H1 (cell line): ENCODE measurements at regions not wholly inside any gene's neighbourhood (a gene's known extent, or its start where the extent isn't known, plus 50 kb on each side); places are given as distances from the start of the nearest gene placed in this dataset.

Experiments
- CTCF ChIA-PET: fragments of 300-600 bp; sonication (Branson Sonifier 250); formaldehyde crosslinking; loops from one replicate; lab custom pipeline; 2021; ENCODE audit not compliant: partially characterized antibody; lab: Charles Lee
- POLR2A ChIA-PET: fragments of 300-600 bp; sonication (Branson Sonifier 250); formaldehyde crosslinking; loops from one replicate; lab custom pipeline; 2021; ENCODE audit warnings: inconsistent platforms; ENCODE audit not compliant: partially characterized antibody; lab: Charles Lee
- DNase-seq, 2 experiments: peaks; one replicate each; pipeline versions ENCODE4 v3.0.0 to v3.0.0-alpha.2; 2010 to 2022; ENCODE audit warnings: low spot score in 2 of 2, low read depth in 1 of 2, mixed read lengths in 1 of 2
- FAIRE-seq: peaks from 2 replicates; lab custom pipeline; 2011; peaks lifted over from hg19 to GRCh38; lab: Jason Lieb, UNC
- H2AFZ ChIP-seq: 2 replicates; pipeline ENCODE4 v1.8.1; 2012; ENCODE audit warnings: low read length, inconsistent platforms
- H2AK5ac ChIP-seq: 2 replicates; pipeline ENCODE4 v1.6.1; 2013; ENCODE audit warnings: low read depth, low read length
- H2BK120ac ChIP-seq: replicated peaks from 2 replicates; pipeline ENCODE3; 2013; ENCODE audit warnings: low read depth, low read length, inconsistent platforms
- H2BK12ac ChIP-seq: 2 replicates; pipeline ENCODE4 v1.6.1; 2013; ENCODE audit warnings: low read depth, low read length
- H2BK15ac ChIP-seq: 2 replicates; pipeline ENCODE4 v1.6.1; 2013; ENCODE audit warnings: low read length
- H2BK20ac ChIP-seq: 2 replicates; pipeline ENCODE4 v1.6.1; 2013; ENCODE audit warnings: low read length
- H2BK5ac ChIP-seq: 2 replicates; pipeline ENCODE4 v1.6.1; 2013; ENCODE audit warnings: low read depth, low read length
- H3K14ac ChIP-seq: 2 replicates; pipeline ENCODE4 v1.6.1; 2013; ENCODE audit warnings: inconsistent platforms; ENCODE audit not compliant: insufficient read length
- H3K18ac ChIP-seq: 2 replicates; pipeline ENCODE4 v1.6.1; 2013; ENCODE audit warnings: low read length; ENCODE audit errors: extremely low read depth
- H3K23ac ChIP-seq: 2 replicates; pipeline ENCODE4 v1.6.1; 2013; ENCODE audit warnings: inconsistent platforms; ENCODE audit not compliant: insufficient read length
- H3K23me2 ChIP-seq: 2 replicates; pipeline ENCODE4 v1.6.1; 2013; ENCODE audit warnings: low read depth, low read length
- H3K27ac ChIP-seq: 2 replicates; pipeline ENCODE4 v1.6.1; 2011; ENCODE audit warnings: low read depth, low read length, inconsistent platforms
- H3K27me3 ChIP-seq, 4 experiments: replicated peaks in 1 of 4; 1 replicate in 1 of 4; 2 replicates in 3 of 4; pipeline versions ENCODE4 v1.6.1 to v1.8.1; 2011 to 2013; ENCODE audit warnings: low read length in 3 of 4, mild to moderate bottlenecking in 3 of 4, inconsistent platforms in 2 of 4, mixed read lengths in 2 of 4, moderate library complexity in 1 of 4; ENCODE audit not compliant: control insufficient read depth in 3 of 4, insufficient read depth in 3 of 4; ENCODE audit errors: extremely low read depth in 1 of 4
- H3K36me3 ChIP-seq, 4 experiments: 2 replicates each; pipeline versions ENCODE4 v1.6.1 to v1.8.1; 2011 to 2013; ENCODE audit warnings: mild to moderate bottlenecking in 4 of 4, low read length in 3 of 4, moderate library complexity in 2 of 4, control low read depth in 1 of 4, inconsistent platforms in 1 of 4; ENCODE audit not compliant: insufficient read depth in 4 of 4, control insufficient read depth in 2 of 4
- H3K4ac ChIP-seq: replicated peaks from 2 replicates; pipeline ENCODE3; 2013; ENCODE audit warnings: low read length, low read depth, mixed read lengths, inconsistent platforms; ENCODE audit not compliant: insufficient read length
- H3K4me1 ChIP-seq, 4 experiments: replicated peaks in 1 of 4; 1 replicate in 1 of 4; 2 replicates in 3 of 4; pipeline versions ENCODE4 v1.6.1 to v1.8.1; 2011 to 2013; ENCODE audit warnings: low read length in 3 of 4, inconsistent platforms in 2 of 4, mixed read lengths in 1 of 4; ENCODE audit not compliant: insufficient read depth in 4 of 4, control insufficient read depth in 3 of 4
- H3K4me2 ChIP-seq, 2 experiments: 2 replicates each; pipeline versions ENCODE4 v1.6.1 to v1.8.1; 2011 to 2013; ENCODE audit warnings: low read depth in 2 of 2, low read length in 2 of 2, control low read depth in 1 of 2, inconsistent platforms in 1 of 2, mild to moderate bottlenecking in 1 of 2; ENCODE audit not compliant: insufficient read depth in 1 of 2
- H3K4me3 ChIP-seq, 4 experiments: fragments of 200-600, 300-600 bp in 1 of 4; sonication (generic), shearing (Covaris generic), sonication (Bioruptor Twin) in 1 of 4; 2 replicates each; pipeline versions ENCODE4 v1.5.1 to v1.8.1; 2011 to 2016; ENCODE audit warnings: low read length in 4 of 4, low read depth in 3 of 4, control low read depth in 2 of 4, inconsistent platforms in 2 of 4, mild to moderate bottlenecking in 2 of 4, mixed read lengths in 1 of 4, moderate library complexity in 1 of 4; ENCODE audit not compliant: insufficient read depth in 2 of 4; ENCODE audit errors: extremely low read depth in 1 of 4
- H3K56ac ChIP-seq: replicated peaks from 2 replicates; pipeline ENCODE3; 2013; ENCODE audit warnings: low read depth, mild to moderate bottlenecking, mixed read lengths, low read length, inconsistent platforms; ENCODE audit not compliant: insufficient read length
- H3K79me1 ChIP-seq: 2 replicates; pipeline ENCODE4 v1.6.1; 2013; ENCODE audit warnings: low read depth, low read length, control low read depth
- H3K79me2 ChIP-seq, 2 experiments: 2 replicates each; pipeline versions ENCODE4 v1.6.1 to v1.8.1; 2012 to 2013; ENCODE audit warnings: low read length in 2 of 2, mild to moderate bottlenecking in 2 of 2, inconsistent platforms in 1 of 2; ENCODE audit not compliant: insufficient read depth in 2 of 2, control insufficient read depth in 1 of 2
- H3K9ac ChIP-seq, 4 experiments: replicated peaks in 1 of 4; 1 replicate in 1 of 4; 2 replicates in 3 of 4; pipeline versions ENCODE4 v1.6.1 to v1.8.1; 2011 to 2013; ENCODE audit warnings: low read depth in 3 of 4, low read length in 3 of 4, control low read depth in 2 of 4, mild to moderate bottlenecking in 2 of 4, moderate library complexity in 2 of 4, inconsistent platforms in 1 of 4; ENCODE audit errors: extremely low read depth in 1 of 4
- H3K9me3 ChIP-seq, 2 experiments: 2 replicates each; pipeline versions ENCODE4 v1.6.1 to v1.8.1; 2012 to 2013; ENCODE audit warnings: mild to moderate bottlenecking in 2 of 2, moderate library complexity in 2 of 2, control low read depth in 1 of 2, inconsistent platforms in 1 of 2, low read depth in 1 of 2, low read length in 1 of 2, mixed read lengths in 1 of 2; ENCODE audit not compliant: insufficient read depth in 2 of 2
- H4K20me1 ChIP-seq, 2 experiments: replicated peaks in 1 of 2; 2 replicates each; pipeline versions ENCODE3 to v1.8.1; 2011 to 2013; ENCODE audit warnings: inconsistent platforms in 2 of 2, low read length in 2 of 2, mild to moderate bottlenecking in 1 of 2; ENCODE audit not compliant: insufficient read depth in 2 of 2, control insufficient read depth in 1 of 2
- H4K5ac ChIP-seq: 2 replicates; pipeline ENCODE4 v1.6.1; 2013; ENCODE audit warnings: low read length, low read depth, mixed read lengths, inconsistent platforms; ENCODE audit not compliant: insufficient read length
- H4K8ac ChIP-seq: 2 replicates; pipeline ENCODE4 v1.8.0; 2013; ENCODE audit warnings: mild to moderate bottlenecking, moderate library complexity, low read length, inconsistent platforms; ENCODE audit not compliant: insufficient read depth; ENCODE audit errors: extremely low read depth
- H4K91ac ChIP-seq: replicated peaks from 2 replicates; pipeline ENCODE3; 2013; ENCODE audit warnings: low read length, mixed read lengths, inconsistent platforms; ENCODE audit not compliant: insufficient read length
- BRCA1 ChIP-seq: IDR thresholded peaks from 2 replicates; pipeline ENCODE4 v1.6.1; 2012; ENCODE audit warnings: low read depth, low read length, improper control_type of control experiment
- CBX5 ChIP-seq: fragments of 300-800, 300-1000 bp; sonication (generic); IDR thresholded peaks from 2 replicates; pipeline ENCODE4 v1.7.1; 2016; ENCODE audit warnings: antibody characterized with exemption, low read length, low read depth
- CBX8 ChIP-seq: fragments of 300-800, 300-1000 bp; sonication (generic); IDR thresholded peaks from 2 replicates; pipeline ENCODE4 v1.7.1; 2016; ENCODE audit warnings: low read depth, low read length, borderline replicate concordance
- EZH2 ChIP-seq: fragments of 200-600 bp; sonication (generic); IDR thresholded peaks from 2 replicates; pipeline ENCODE4 v1.7.1; 2012; ENCODE audit warnings: low read depth, mild to moderate bottlenecking, moderate library complexity, low read length, inconsistent platforms; ENCODE audit not compliant: severe bottlenecking
- GTF2F1 ChIP-seq: IDR thresholded peaks from 2 replicates; pipeline ENCODE4 v1.6.1; 2012; ENCODE audit warnings: low read depth, low read length, improper control_type of control experiment, borderline replicate concordance
- KDM5A ChIP-seq: fragments of 200-600 bp; IDR thresholded peaks from 2 replicates; pipeline ENCODE4 v1.7.1; 2012; ENCODE audit warnings: mild to moderate bottlenecking, low read length, inconsistent platforms, mixed read lengths
- NRF1 ChIP-seq: IDR thresholded peaks from 2 replicates; pipeline ENCODE4 v1.6.1; 2011; ENCODE audit warnings: mild to moderate bottlenecking, low read depth, low read length, improper control_type of control experiment
- SAP30 ChIP-seq: fragments of 300-600 bp; sonication (generic); IDR thresholded peaks from 2 replicates; pipeline ENCODE4 v1.7.1; 2012; ENCODE audit warnings: low read length, moderate library complexity, mild to moderate bottlenecking, inconsistent platforms; ENCODE audit not compliant: insufficient read depth, insufficient replicate concordance
- SUZ12 ChIP-seq: fragments of 200-600 bp; sonication (generic); IDR thresholded peaks from 2 replicates; pipeline ENCODE4 v1.6.1; 2012; ENCODE audit warnings: mild to moderate bottlenecking, inconsistent platforms, low read length, moderate library complexity, mixed read lengths
- TEAD4 ChIP-seq: IDR thresholded peaks from 2 replicates; pipeline ENCODE4 v1.6.1; 2012; ENCODE audit warnings: low read depth, low read length, inconsistent platforms, mixed read lengths
- WGBS, 2 experiments: shearing (Covaris generic) in 1 of 2; methylation state at CpG; one replicate each; pipeline versions ENCODE4 v1.1.6 to v1.1.7; 2013 to 2015; ENCODE audit warnings: low lambda C conversion rate in 2 of 2, mixed read lengths in 2 of 2, inconsistent platforms in 1 of 2, low coverage in 1 of 2, missing lambda C conversion rate in 1 of 2; ENCODE audit not compliant: insufficient replicate concordance in 2 of 2, insufficient coverage in 1 of 2, insufficient read length in 1 of 2; ENCODE audit errors: extremely low coverage in 1 of 2, missing lambda C conversion rate in 1 of 2; 5-methylcytosine and 5-hydroxymethylcytosine counted together
- TF ChIP-seq, protein P1 (sequence below): IDR thresholded peaks from 2 replicates; pipeline ENCODE4 v1.6.1; 2012; ENCODE audit warnings: inconsistent platforms

DNA sequence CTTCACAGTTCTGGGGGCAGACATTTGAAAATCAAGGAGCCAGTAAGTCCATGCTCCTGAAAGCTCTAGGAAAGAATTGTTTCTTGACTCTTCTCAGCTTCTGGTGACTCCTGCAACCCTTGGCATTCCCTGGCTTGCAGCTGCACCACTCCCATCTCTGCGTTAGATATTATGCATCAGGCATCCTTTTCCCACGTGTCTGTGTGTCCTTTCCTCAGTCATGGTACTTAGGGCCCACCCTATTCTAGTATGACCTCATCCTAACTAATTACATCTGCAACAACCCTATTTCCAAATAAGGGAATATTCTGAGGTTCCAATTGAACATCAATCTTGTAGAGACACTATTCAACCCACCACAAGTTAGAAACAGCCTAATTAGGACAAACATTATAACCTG is 931.7 kb upstream of the CHAC2 start:
- Histone ChIP-seq H2AK5ac (no peak overlapping the region), H3K18ac (no peak overlapping the region), H3K4me1 (no peaks in the 10 kb centered on the region), H3K4me2 (no peak overlapping the region), H4K20me1 (no peaks in the 10 kb centered on the region), H3K79me2 (no peaks in the 10 kb centered on the region), H3K27me3 (no peaks in the 10 kb centered on the region), H3K9ac (no peak overlapping the region), H2BK5ac (no peak overlapping the region), H2AFZ (no peak overlapping the region), H4K91ac (no peak overlapping the region), H3K27ac (no peak overlapping the region), H3K36me3 (no peaks in the 10 kb centered on the region), H2BK120ac (no peak overlapping the region), H3K23me2 (no peaks in the 10 kb centered on the region), H4K8ac (no peak overlapping the region), H3K9me3 (no peaks in the 10 kb centered on the region), H3K4ac (no peak overlapping the region), H3K79me1 (no peaks in the 10 kb centered on the region), H4K5ac (no peak overlapping the region), H2BK15ac (no peak overlapping the region), H2BK20ac (no peak overlapping the region), H3K56ac (no peak overlapping the region), H3K4me3 (no peak overlapping the region), H3K23ac (no peak overlapping the region), H3K14ac (no peak overlapping the region), H2BK12ac (no peak overlapping the region)
- CTCF ChIA-PET: interaction anchor here (1.2 kb wide), 1 partner anchor 12 kb away, joined by 4 read pairs; no protein-coding TSS in a partner anchor
- 85% methylated on average over 2 of the region's 2 CpGs; no CpG with 5 or more reads in 1 of the 2 experiments for WGBS, 2 experiments
- POLR2A ChIA-PET: no interaction called here
- FAIRE-seq: no peak
- DNase-seq: no peak
- TF ChIP-seq NRF1 (no peak), BRCA1 (no peak), GTF2F1 (no peak), CBX8 (no peak), CBX5 (no peak), SAP30 (no peak), TEAD4 (no peak), SUZ12 (no peak), EZH2 (no peak), KDM5A (no peak)
- TF ChIP-seq, protein P1, sequence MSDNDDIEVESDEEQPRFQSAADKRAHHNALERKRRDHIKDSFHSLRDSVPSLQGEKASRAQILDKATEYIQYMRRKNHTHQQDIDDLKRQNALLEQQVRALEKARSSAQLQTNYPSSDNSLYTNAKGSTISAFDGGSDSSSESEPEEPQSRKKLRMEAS: no peak
